ENCODE measurements at regions not wholly inside any gene's neighbourhood (a gene's known extent, or its start where the extent isn't known, plus 50 kb on each side); places are given as distances from the start of the nearest gene placed in this dataset.

- no peak overlapping the region for H3K4me3 ChIP-seq (ENCODE audit: low read length)
- H3K9me3 ChIP-seq (ENCODE audit: low read length) = no peaks in the 10 kb centered on the region
- no peak for DNase-seq
- H2AFZ ChIP-seq (ENCODE audit: low read length) = no peak overlapping the region
- H3F3A ChIP-seq (ENCODE audit: low read length, unreplicated experiment) = no peaks in the 10 kb centered on the region
- no peak for ATAC-seq
- no peaks in the 10 kb centered on the region for H3K4me1 ChIP-seq (ENCODE audit: insufficient read depth, low read length)
- no peak overlapping the region for H3K9ac ChIP-seq (ENCODE audit: low read length)
- no peaks in the 10 kb centered on the region for H3K79me2 ChIP-seq (ENCODE audit: low read length)
- no peaks in the 10 kb centered on the region for H3K36me3 ChIP-seq (ENCODE audit: low read depth, low read length)
- ChIA-PET CTCF (no interaction called here), POLR2A (ENCODE audit: unreplicated experiment) (no interaction called here)
- H3K27me3 ChIP-seq (ENCODE audit: low read length) = peaks cover 5% of the 10 kb centered on the region; the same call in 1 of the 2 replicates
- TF ChIP-seq CTCF (conservative IDR thresholded peaks at IDR 0.05; ENCODE audit: low read depth, low read length) (no peak), EZH2phosphoT487 (IDR thresholded peaks at IDR 0.05; ENCODE audit: borderline replicate concordance, low read length) (no peak), EZH2 (IDR thresholded peaks at IDR 0.05; ENCODE audit: low read length, unreplicated experiment) (no peak)
- intact Hi-C loops (cut with micrococcal nuclease) = no loop called here
- H3K27ac ChIP-seq (ENCODE audit: low read length) = no peak overlapping the region
- H3K4me2 ChIP-seq (ENCODE audit: low read length) = no peak overlapping the region
- H4K20me1 ChIP-seq (ENCODE audit: low read length) = no peaks in the 10 kb centered on the region
- BruUV-seq (replicated peaks) = no TSS peak
- no peaks in the 10 kb centered on the region for H3K9me2 ChIP-seq (replicated peaks; ENCODE audit: low read length)
Measured at GRCh38 chr9:108803428-108804065, 52.2 kb downstream of the ACTL7B start.

- no peak for DNase-seq
- H3F3A ChIP-seq (ENCODE audit: low read length, unreplicated experiment) = no peaks in the 10 kb centered on the region
- H3K36me3 ChIP-seq (ENCODE audit: low read depth, low read length) = no peaks in the 10 kb centered on the region
- no peak for ATAC-seq
- no peaks in the 10 kb centered on the region for H3K9me2 ChIP-seq (replicated peaks; ENCODE audit: low read length)
- H3K27me3 ChIP-seq (ENCODE audit: low read length) = peaks cover 5% of the 10 kb centered on the region; the same call in 1 of the 2 replicates
- no TSS peak for BruUV-seq (replicated peaks)
- no peaks in the 10 kb centered on the region for H3K79me2 ChIP-seq (ENCODE audit: low read length)
- no peak overlapping the region for H2AFZ ChIP-seq (ENCODE audit: low read length)
- POLR2A ChIA-PET (ENCODE audit: unreplicated experiment) = no interaction called here
- H3K27ac ChIP-seq (ENCODE audit: low read length) = no peak overlapping the region
- no peaks in the 10 kb centered on the region for H4K20me1 ChIP-seq (ENCODE audit: low read length)
- CTCF ChIA-PET = no interaction called here
- intact Hi-C loops (cut with micrococcal nuclease) = no loop called here
- no peak overlapping the region for H3K4me2 ChIP-seq (ENCODE audit: low read length)
- no peak for TF ChIP-seq EZH2phosphoT487 (IDR thresholded peaks at IDR 0.05; ENCODE audit: borderline replicate concordance, low read length)
- no peak for TF ChIP-seq EZH2 (IDR thresholded peaks at IDR 0.05; ENCODE audit: low read length, unreplicated experiment)
- TF ChIP-seq CTCF (conservative IDR thresholded peaks at IDR 0.05; ENCODE audit: low read depth, low read length) = no peak
- no peak overlapping the region for H3K9ac ChIP-seq (ENCODE audit: low read length)
- no peaks in the 10 kb centered on the region for H3K9me3 ChIP-seq (ENCODE audit: low read length)
- H3K4me1 ChIP-seq (ENCODE audit: insufficient read depth, low read length) = no peaks in the 10 kb centered on the region
- H3K4me3 ChIP-seq (ENCODE audit: low read length) = no peak overlapping the region
Measured at GRCh38 chr9:108802967-108803366, 52.8 kb downstream of the ACTL7B start.

- ATAC-seq (no peak), DNase-seq (no peak)
- ChIA-PET POLR2A (ENCODE audit: unreplicated experiment) (no interaction called here), CTCF (no interaction called here)
- Histone ChIP-seq H3F3A (ENCODE audit: low read length, unreplicated experiment) (no peaks in the 10 kb centered on the region), H3K9me3 (ENCODE audit: low read length) (no peaks in the 10 kb centered on the region), H3K27me3 (ENCODE audit: low read length) (peaks cover 5% of the 10 kb centered on the region; the same call in 1 of the 2 replicates), H4K20me1 (ENCODE audit: low read length) (no peaks in the 10 kb centered on the region), H3K4me2 (ENCODE audit: low read length) (no peak overlapping the region), H3K4me3 (ENCODE audit: low read length) (no peak overlapping the region), H3K9me2 (replicated peaks; ENCODE audit: low read length) (no peaks in the 10 kb centered on the region), H3K79me2 (ENCODE audit: low read length) (no peaks in the 10 kb centered on the region), H3K9ac (ENCODE audit: low read length) (no peak overlapping the region), H2AFZ (ENCODE audit: low read length) (no peak overlapping the region), H3K4me1 (ENCODE audit: insufficient read depth, low read length) (no peaks in the 10 kb centered on the region), H3K27ac (ENCODE audit: low read length) (no peak overlapping the region), H3K36me3 (ENCODE audit: low read depth, low read length) (no peaks in the 10 kb centered on the region)
- no peak for TF ChIP-seq EZH2 (IDR thresholded peaks at IDR 0.05; ENCODE audit: low read length, unreplicated experiment)
- TF ChIP-seq CTCF (conservative IDR thresholded peaks at IDR 0.05; ENCODE audit: low read depth, low read length) = no peak
- TF ChIP-seq EZH2phosphoT487 (IDR thresholded peaks at IDR 0.05; ENCODE audit: borderline replicate concordance, low read length) = no peak
- intact Hi-C loops (cut with micrococcal nuclease) = no loop called here
- BruUV-seq (replicated peaks) = no TSS peak
Measured at GRCh38 chr9:108801949-108802348, 53.8 kb downstream of the ACTL7B start.
